ENCODE measurements at regions not wholly inside any gene's neighbourhood (a gene's known extent, or its start where the extent isn't known, plus 50 kb on each side); places are given as distances from the start of the nearest gene placed in this dataset.
A peak's percentile ranks its signal among the peaks of the same experiment; 100 is the strongest.

- ChIA-PET CTCF (interaction anchor here (1.1 to 2.3 kb wide), 7 partner anchors 10 to 249 kb away, joined by 3 to 8 read pairs (median 4); no protein-coding TSS in a partner anchor), POLR2A (interaction anchor here (1.2 to 1.6 kb wide), 2 partner anchors 10 to 25 kb away, joined by 3 to 4 read pairs; no protein-coding TSS in a partner anchor)
- TF ChIP-seq CTCF (IDR thresholded peaks at IDR 0.05): no peak
- no peaks in the 10 kb centered on the region for H3K36me3 Mint-ChIP-seq (ENCODE audit: low read depth)
- no peaks in the 10 kb centered on the region for H3K9me3 Mint-ChIP-seq
- peak; percentile 56 for ATAC-seq
- peak; percentile 69 for DNase-seq
- intact Hi-C loops (cut with micrococcal nuclease): no loop called here
- H3K4me1 Mint-ChIP-seq (ENCODE audit: low read depth): peaks cover 33% of the 10 kb centered on the region
- H3K27ac Mint-ChIP-seq: peak overlapping the region; percentile 79
- no peak overlapping the region for H3K4me3 Mint-ChIP-seq
- H3K27me3 Mint-ChIP-seq: no peaks in the 10 kb centered on the region
Measured at GRCh38 chr1:181398544-181398943, 84.8 kb upstream of the CACNA1E start.

GRCh38 chr1:181405584-181405983 lies 77.7 kb upstream of the CACNA1E start:
- no peak for TF ChIP-seq CTCF (IDR thresholded peaks at IDR 0.05)
- Mint-ChIP-seq H3K36me3 (ENCODE audit: low read depth) (no peaks in the 10 kb centered on the region), H3K27ac (no peak overlapping the region), H3K27me3 (no peaks in the 10 kb centered on the region), H3K4me3 (no peak overlapping the region), H3K9me3 (no peaks in the 10 kb centered on the region), H3K4me1 (ENCODE audit: low read depth) (peaks cover 11% of the 10 kb centered on the region)
- POLR2A ChIA-PET: no interaction called here
- CTCF ChIA-PET: no interaction called here
- DNase-seq (no peak), ATAC-seq (no peak)
- intact Hi-C loops (cut with micrococcal nuclease): no loop called here

- Mint-ChIP-seq H3K4me1 (ENCODE audit: low read depth) (no peaks in the 10 kb centered on the region), H3K27me3 (no peaks in the 10 kb centered on the region), H3K4me3 (no peak overlapping the region), H3K36me3 (ENCODE audit: low read depth) (no peaks in the 10 kb centered on the region), H3K9me3 (no peaks in the 10 kb centered on the region), H3K27ac (no peak overlapping the region)
- CTCF ChIA-PET: interaction anchor here (1.4 kb wide), 1 partner anchor 18 kb away, joined by 3 read pairs; no protein-coding TSS in a partner anchor
- no peak for TF ChIP-seq CTCF (IDR thresholded peaks at IDR 0.05)
- ATAC-seq: no peak
- intact Hi-C loops (cut with micrococcal nuclease): no loop called here
- no peak for DNase-seq
- POLR2A ChIA-PET: no interaction called here
Measured at GRCh38 chr1:181406989-181407388, 76.3 kb upstream of the CACNA1E start.

GRCh38 chr1:181409981-181410380 lies 73.3 kb upstream of the CACNA1E start:
- Mint-ChIP-seq H3K27me3 (no peaks in the 10 kb centered on the region), H3K36me3 (ENCODE audit: low read depth) (no peaks in the 10 kb centered on the region), H3K4me1 (ENCODE audit: low read depth) (no peaks in the 10 kb centered on the region), H3K9me3 (no peaks in the 10 kb centered on the region), H3K27ac (no peak overlapping the region), H3K4me3 (no peak overlapping the region)
- intact Hi-C loops (cut with micrococcal nuclease): no loop called here
- ChIA-PET CTCF (interaction anchor here (1.4 kb wide), 1 partner anchor 10 kb away, joined by 5 read pairs; no protein-coding TSS in a partner anchor), POLR2A (interaction anchor here (1.0 kb wide), 1 partner anchor 20 kb away, joined by 3 read pairs; no protein-coding TSS in a partner anchor)
- no peak for DNase-seq
- ATAC-seq: no peak
- TF ChIP-seq CTCF (IDR thresholded peaks at IDR 0.05): no peak

GRCh38 chr1:181412746-181413145 lies 70.6 kb upstream of the CACNA1E start:
- no peaks in the 10 kb centered on the region for H3K27me3 Mint-ChIP-seq
- POLR2A ChIA-PET: no interaction called here
- no peaks in the 10 kb centered on the region for H3K9me3 Mint-ChIP-seq
- DNase-seq (no peak), ATAC-seq (no peak)
- CTCF ChIA-PET: no interaction called here
- TF ChIP-seq CTCF (IDR thresholded peaks at IDR 0.05): no peak
- no peaks in the 10 kb centered on the region for H3K36me3 Mint-ChIP-seq (ENCODE audit: low read depth)
- no peaks in the 10 kb centered on the region for H3K4me1 Mint-ChIP-seq (ENCODE audit: low read depth)
- no peak overlapping the region for H3K27ac Mint-ChIP-seq
- intact Hi-C loops (cut with micrococcal nuclease): no loop called here
- no peak overlapping the region for H3K4me3 Mint-ChIP-seq

All from activated CD8-positive, alpha-beta T cell treated with anti-CD3 and anti-CD28 coated beads for 36 hours (primary cell).